NT2/D1 (cell line): ENCODE measurements at regions not wholly inside any gene's neighbourhood (a gene's known extent, or its start where the extent isn't known, plus 50 kb on each side); places are given as distances from the start of the nearest gene placed in this dataset.
"Not testable (repeated sequence)": the region's sequence is repeated elsewhere in the genome, so short reads cannot be mapped to it uniquely, and the experiment has no call there.

Experiments
- DNase-seq: peaks from one replicate; pipeline ENCODE4 v3.0.0-alpha.2; 2011; ENCODE audit warnings: low read depth, low spot score
- H3K27me3 ChIP-seq: 2 replicates; pipeline ENCODE4 v1.6.0; 2011; ENCODE audit warnings: mild to moderate bottlenecking; ENCODE audit not compliant: insufficient read length, insufficient read depth
- H3K36me3 ChIP-seq: 2 replicates; pipeline ENCODE4 v1.6.1; 2011; ENCODE audit warnings: mild to moderate bottlenecking, low read length, mixed read lengths; ENCODE audit not compliant: insufficient read depth, insufficient read length
- H3K4me1 ChIP-seq: 2 replicates; pipeline ENCODE4 v1.5.1; 2011; ENCODE audit not compliant: insufficient read depth, insufficient read length
- H3K4me3 ChIP-seq: 2 replicates; pipeline ENCODE4 v1.5.1; 2011; ENCODE audit warnings: low read depth; ENCODE audit not compliant: insufficient read length
- H3K9ac ChIP-seq: 2 replicates; pipeline ENCODE4 v1.6.0; 2011; ENCODE audit warnings: low read depth; ENCODE audit not compliant: insufficient read length
- H3K9me3 ChIP-seq: 2 replicates; pipeline ENCODE4 v1.5.1; 2011; ENCODE audit warnings: mild to moderate bottlenecking, low read length; ENCODE audit not compliant: insufficient read depth
- SUZ12 ChIP-seq: IDR thresholded peaks from 2 replicates; pipeline ENCODE4 v1.6.1; 2011; ENCODE audit not compliant: insufficient read length, insufficient read depth; ENCODE audit errors: extremely low read depth
- YY1 ChIP-seq: IDR thresholded peaks from 2 replicates; pipeline ENCODE4 v1.6.1; 2011; ENCODE audit not compliant: insufficient read length, insufficient read depth
- ZNF274 ChIP-seq: IDR thresholded peaks from 2 replicates; pipeline ENCODE4 v1.6.1; 2011; ENCODE audit warnings: mild to moderate bottlenecking, low read depth, low read length

GRCh38 chr9:104195142-104195541, 101.0 kb downstream of the SMC2 start:
- H3K9me3 ChIP-seq = peaks cover 10% of the 10 kb centered on the region; the same call in 1 of the 2 replicates
- not testable (repeated sequence) for H3K36me3 ChIP-seq, H3K4me1 ChIP-seq, H3K4me3 ChIP-seq, H3K9ac ChIP-seq, DNase-seq, H3K27me3 ChIP-seq

GRCh38 chr9:104200456-104200994, 106.4 kb downstream of the SMC2 start:
- H3K36me3 ChIP-seq = no peaks in the 10 kb centered on the region
- H3K9me3 ChIP-seq = peaks cover 11% of the 10 kb centered on the region; the same call in 1 of the 2 replicates
- TF ChIP-seq YY1 = no peak
- no peak overlapping the region for H3K4me3 ChIP-seq
- no peak for DNase-seq
- no peak overlapping the region for H3K9ac ChIP-seq
- no peaks in the 10 kb centered on the region for H3K4me1 ChIP-seq
- H3K27me3 ChIP-seq = no peaks in the 10 kb centered on the region

GRCh38 chr9:104206766-104207165, 112.7 kb downstream of the SMC2 start:
- Histone ChIP-seq H3K9me3 (no peaks in the 10 kb centered on the region), H3K4me3 (no peak overlapping the region), H3K27me3 (no peaks in the 10 kb centered on the region), H3K36me3 (no peaks in the 10 kb centered on the region), H3K9ac (no peak overlapping the region), H3K4me1 (no peaks in the 10 kb centered on the region)
- DNase-seq = no peak
- TF ChIP-seq ZNF274 = no peak
- no peak for TF ChIP-seq SUZ12
- no peak for TF ChIP-seq YY1

DNA sequence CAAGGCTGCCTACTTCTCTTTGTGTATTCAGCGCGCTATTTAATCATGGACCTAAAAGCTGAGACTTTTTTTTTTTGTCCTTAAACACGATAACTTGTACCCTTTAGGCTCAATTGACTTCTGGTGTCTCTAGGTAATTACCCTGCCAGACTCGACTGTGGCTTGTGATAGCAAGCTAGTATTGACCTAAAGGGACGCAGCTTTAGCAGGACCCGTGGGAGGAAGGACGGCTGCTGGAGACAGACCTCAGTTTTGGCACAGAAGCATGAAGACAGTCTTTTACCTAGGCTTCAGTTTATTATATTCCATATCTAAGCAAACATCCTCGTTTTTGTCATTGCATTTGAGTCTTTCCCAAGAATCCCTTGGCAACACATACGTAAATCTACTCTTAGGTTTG, 115.3 kb downstream of the SMC2 start:
- H3K9ac ChIP-seq = no peak overlapping the region
- no peaks in the 10 kb centered on the region for H3K4me1 ChIP-seq
- TF ChIP-seq SUZ12 (no peak), ZNF274 (no peak), YY1 (no peak)
- no peak overlapping the region for H3K4me3 ChIP-seq
- no peaks in the 10 kb centered on the region for H3K27me3 ChIP-seq
- no peaks in the 10 kb centered on the region for H3K36me3 ChIP-seq
- DNase-seq = no peak
- H3K9me3 ChIP-seq = no peaks in the 10 kb centered on the region

DNA sequence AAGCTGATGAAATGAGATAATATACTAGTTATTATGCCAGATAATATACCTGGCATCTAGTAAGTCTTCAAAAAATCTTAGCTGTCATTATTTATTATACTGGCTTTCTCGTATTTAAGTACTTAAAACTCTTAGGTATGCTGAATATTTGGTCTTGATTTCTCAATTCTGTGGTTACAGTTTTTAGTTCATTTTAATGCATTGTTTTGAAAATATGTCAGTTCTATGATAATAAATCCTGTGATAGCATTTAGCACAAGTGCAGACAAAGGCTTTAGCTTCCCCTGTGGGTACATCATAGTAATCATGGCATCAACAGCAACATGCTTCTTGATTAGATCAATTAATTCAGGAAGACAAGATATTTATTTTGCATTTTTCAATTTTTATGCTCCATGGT, 133.0 kb downstream of the SMC2 start:
- H3K36me3 ChIP-seq = no peaks in the 10 kb centered on the region
- no peak overlapping the region for H3K9ac ChIP-seq
- H3K27me3 ChIP-seq = no peaks in the 10 kb centered on the region
- TF ChIP-seq ZNF274 = no peak
- TF ChIP-seq SUZ12 = no peak
- no peaks in the 10 kb centered on the region for H3K4me1 ChIP-seq
- H3K9me3 ChIP-seq = no peaks in the 10 kb centered on the region
- no peak overlapping the region for H3K4me3 ChIP-seq
- no peak for DNase-seq

- Histone ChIP-seq H3K4me3 (no peak overlapping the region), H3K27me3 (no peaks in the 10 kb centered on the region), H3K9me3 (peaks cover 12% of the 10 kb centered on the region; the same call in 1 of the 2 replicates), H3K9ac (no peak overlapping the region), H3K36me3 (no peaks in the 10 kb centered on the region), H3K4me1 (no peaks in the 10 kb centered on the region)
- DNase-seq = no peak
- TF ChIP-seq ZNF274 (no peak), YY1 (no peak), SUZ12 (no peak)
These were observed 138.8 kb downstream of the SMC2 start for GRCh38 chr9:104232781-104233341.

DNA sequence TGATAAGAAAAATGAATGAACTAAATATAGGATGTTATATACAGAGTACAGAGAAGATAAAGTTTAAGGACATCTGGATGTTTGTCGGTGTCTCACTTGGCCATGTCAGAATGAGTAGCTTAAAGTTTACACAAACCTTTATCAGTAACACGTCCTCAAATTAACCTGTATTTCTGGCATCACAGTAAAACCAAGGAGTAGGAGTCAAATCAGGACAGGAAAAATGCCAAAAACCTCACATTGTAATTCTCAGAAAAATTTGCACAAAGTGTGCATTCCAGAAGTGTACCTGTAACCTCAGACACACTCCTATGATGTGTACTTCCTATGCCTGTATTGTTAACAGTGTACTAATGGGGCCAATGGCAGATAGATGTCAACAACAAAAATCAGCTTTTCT, 139.3 kb downstream of the SMC2 start:
- Histone ChIP-seq H3K4me3 (no peak overlapping the region), H3K9me3 (peaks cover 12% of the 10 kb centered on the region; the same call in 1 of the 2 replicates), H3K36me3 (no peaks in the 10 kb centered on the region), H3K9ac (no peak overlapping the region), H3K4me1 (no peaks in the 10 kb centered on the region), H3K27me3 (no peaks in the 10 kb centered on the region)
- TF ChIP-seq SUZ12 (no peak), YY1 (no peak), ZNF274 (no peak)
- no peak for DNase-seq

GRCh38 chr9:104234632-104235337, 140.7 kb downstream of the SMC2 start:
- not testable (repeated sequence) for H3K4me3 ChIP-seq, H3K27me3 ChIP-seq, H3K9ac ChIP-seq, H3K36me3 ChIP-seq, DNase-seq, H3K4me1 ChIP-seq
- peaks cover 12% of the 10 kb centered on the region; the same call in 1 of the 2 replicates for H3K9me3 ChIP-seq

DNA sequence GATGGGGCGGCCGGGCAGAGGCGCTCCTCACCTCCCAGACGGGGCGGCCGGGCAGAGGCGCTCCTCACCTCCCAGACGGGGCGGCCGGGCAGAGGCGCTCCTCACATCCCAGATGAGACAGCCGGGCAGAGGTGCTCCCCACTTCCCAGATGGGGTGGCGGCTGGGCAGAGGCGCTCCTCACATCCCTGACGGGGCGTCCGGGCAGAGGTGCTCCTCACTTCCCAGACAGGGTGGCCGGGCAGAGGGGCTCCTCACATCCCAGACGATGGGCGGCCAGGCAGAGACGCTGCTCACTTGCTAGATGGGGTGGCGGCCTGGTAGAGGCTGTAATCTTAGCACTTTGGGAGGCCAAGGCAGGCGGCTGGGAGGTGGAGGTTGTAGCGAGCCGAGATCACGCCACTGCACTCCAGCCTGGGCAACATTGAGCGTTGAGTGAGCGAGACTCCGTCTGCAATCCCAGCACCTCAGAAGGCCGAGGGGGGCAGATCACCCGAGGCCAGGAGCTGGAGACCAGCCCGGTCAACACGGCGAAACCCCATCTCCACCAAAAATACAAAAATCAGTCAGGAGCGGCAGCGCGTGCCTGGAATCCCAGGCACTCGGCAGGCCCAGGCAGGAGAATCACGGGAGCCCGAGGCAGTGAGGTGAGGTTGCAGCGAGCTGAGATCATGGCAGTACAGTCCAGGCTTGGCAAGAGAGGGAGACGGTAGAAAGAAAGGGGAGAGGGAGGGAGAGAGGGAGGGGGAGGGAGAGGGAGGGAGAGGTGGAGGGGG, 141.4 kb downstream of the SMC2 start:
- not testable (repeated sequence) for H3K36me3 ChIP-seq, H3K4me1 ChIP-seq, H3K27me3 ChIP-seq, H3K4me3 ChIP-seq, DNase-seq, H3K9ac ChIP-seq
- peaks cover 12% of the 10 kb centered on the region; the same call in 1 of the 2 replicates for H3K9me3 ChIP-seq
